ENCODE measurements at regions not wholly inside any gene's neighbourhood (a gene's known extent, or its start where the extent isn't known, plus 50 kb on each side); places are given as distances from the start of the nearest gene placed in this dataset.

GRCh38 chr4:19134685-19135084, 1113.1 kb upstream of the LCORL start:
- POLR2A ChIA-PET, result no interaction called here

More at GRCh38 chr4:19134685-19135084, 1113.1 kb upstream of the LCORL start:
- ChIA-PET CTCF (no interaction called here), SMC1A (ENCODE audit: uncharacterized antibody, unreplicated experiment) (interaction anchor here (0.8 kb wide), 1 partner anchor 10 kb away, joined by 3 read pairs; no protein-coding TSS in a partner anchor), RAD21 (ENCODE audit: unreplicated experiment) (no interaction called here)
- no peaks in the 10 kb centered on the region for H3K4me1 ChIP-seq (ENCODE audit: control insufficient read depth, insufficient read depth, low read length)
- no peaks in the 10 kb centered on the region for H3K36me3 ChIP-seq (ENCODE audit: control insufficient read depth in 2 of 2, insufficient read depth in 2 of 2, low read length in 1 of 2)
- H3K79me2 ChIP-seq (ENCODE audit: control insufficient read depth, insufficient read depth, low read length), result no peaks in the 10 kb centered on the region
- H3K27ac ChIP-seq (ENCODE audit: control insufficient read depth, insufficient read depth), result no peak overlapping the region
- in situ Hi-C loops (cut with MboI), result no loop called here
- no peak overlapping the region for H3K4me3 ChIP-seq
- no peak for TF ChIP-seq CBX3 (IDR thresholded peaks at IDR 0.05; ENCODE audit: borderline replicate concordance, low read depth)
- TF ChIP-seq CREB1 (IDR thresholded peaks at IDR 0.05; ENCODE audit: low read depth), result no peak
- no peak for TF ChIP-seq CEBPB (IDR thresholded peaks at IDR 0.05; ENCODE audit: borderline replicate concordance in 1 of 2, low read depth in 2 of 2, low read length in 2 of 2)
- no peak for TF ChIP-seq E2F8 (IDR thresholded peaks at IDR 0.05; ENCODE audit: low read depth, partially characterized antibody)
- no peak for TF ChIP-seq MEF2B (IDR thresholded peaks at IDR 0.05; ENCODE audit: partially characterized antibody, poor library complexity, severe bottlenecking)
- TF ChIP-seq WRNIP1 (IDR thresholded peaks at IDR 0.05; ENCODE audit: borderline replicate concordance, low read depth, low read length), result no peak
- no peak for TF ChIP-seq RAD51 (IDR thresholded peaks at IDR 0.05)
- no peak for TF ChIP-seq NFIC (IDR thresholded peaks at IDR 0.05; ENCODE audit: low read depth, low read length)
- no peak for TF ChIP-seq TBL1XR1 (IDR thresholded peaks at IDR 0.05; ENCODE audit: low read depth, low read length)
- TF ChIP-seq YBX1 (IDR thresholded peaks at IDR 0.05), result no peak
- TF ChIP-seq NFYB (IDR thresholded peaks at IDR 0.05; ENCODE audit: insufficient read depth, low read depth, low read length), result no peak
- no peak for TF ChIP-seq EGR1 (IDR thresholded peaks at IDR 0.05; ENCODE audit: borderline replicate concordance in 1 of 2, low read depth in 2 of 2, low read length in 2 of 2)
- TF ChIP-seq BCLAF1 (IDR thresholded peaks at IDR 0.05), result no peak
- no peak for TF ChIP-seq ATF7 (IDR thresholded peaks at IDR 0.05; ENCODE audit: low read depth)
- TF ChIP-seq ESRRA (IDR thresholded peaks at IDR 0.05; ENCODE audit: low read length), result no peak
- no peaks in the 10 kb centered on the region for H3K27me3 ChIP-seq (replicated peaks in 1 of 2; ENCODE audit: control insufficient read depth in 2 of 2, insufficient read depth in 2 of 2, low read length in 1 of 2)
- FAIRE-seq, result no peak
- H4K20me1 ChIP-seq (ENCODE audit: control insufficient read depth, insufficient read depth), result no peaks in the 10 kb centered on the region
- H3K4me2 ChIP-seq (ENCODE audit: control insufficient read depth, insufficient read depth), result no peak overlapping the region
- H3K9ac ChIP-seq (ENCODE audit: control insufficient read depth, insufficient read depth, low read length), result no peak overlapping the region
- no peak for ATAC-seq
- intact Hi-C loops (cut with micrococcal nuclease; ENCODE audit: unreplicated experiment), result no loop called here
- H3K9me3 ChIP-seq (replicated peaks; ENCODE audit: control insufficient read depth, insufficient read depth, low read length), result no peaks in the 10 kb centered on the region; the same call in 2 of the 3 replicates
- WGBS (ENCODE audit: insufficient coverage, insufficient replicate concordance, low lambda C conversion rate, missing lambda C conversion rate), result 8% methylated on average over 3 of the region's 3 CpGs
- BruUV-seq (replicated peaks), result no TSS peak
- no peak overlapping the region for H2AFZ ChIP-seq (ENCODE audit: control insufficient read depth, low read depth, low read length)
- DNase-seq (ENCODE audit: low read depth, low spot score), result no peak

All from GM12878 (cell line).